ENCODE measurements at regions not wholly inside any gene's neighbourhood (a gene's known extent, or its start where the extent isn't known, plus 50 kb on each side); places are given as distances from the start of the nearest gene placed in this dataset.

DNA sequence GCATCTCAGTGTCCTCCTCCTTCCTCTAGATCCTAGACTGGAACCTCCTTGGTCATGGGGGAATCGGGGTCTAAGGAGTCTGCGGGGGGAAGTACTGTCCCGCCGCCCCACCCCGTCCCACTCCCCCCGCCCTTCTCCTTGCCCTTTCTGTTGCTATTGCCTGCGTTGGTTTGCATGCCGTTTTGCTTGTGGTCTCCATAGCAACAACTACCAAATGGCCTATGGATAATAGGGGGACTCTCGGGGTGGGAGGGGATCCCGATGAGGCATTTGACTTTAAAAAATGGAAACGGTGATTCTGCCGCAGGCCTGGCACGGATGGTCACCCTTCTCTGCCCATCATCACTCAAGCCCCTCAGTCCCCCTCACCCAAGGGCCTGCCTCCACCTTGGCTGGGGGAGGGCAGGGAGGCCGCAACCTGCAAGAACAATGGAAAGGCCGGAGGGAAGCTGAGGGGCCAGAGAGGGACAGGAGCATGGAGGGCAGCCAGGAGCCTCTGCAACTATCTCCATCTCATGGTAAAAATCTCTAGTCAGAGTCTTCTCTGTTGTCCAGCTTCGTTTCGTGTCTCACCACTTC, 231.4 kb upstream of the TNRC6C start:
- DNase-seq (ENCODE audit: extremely low read depth in 1 of 2, low read depth in 1 of 2), result no peak

DNA sequence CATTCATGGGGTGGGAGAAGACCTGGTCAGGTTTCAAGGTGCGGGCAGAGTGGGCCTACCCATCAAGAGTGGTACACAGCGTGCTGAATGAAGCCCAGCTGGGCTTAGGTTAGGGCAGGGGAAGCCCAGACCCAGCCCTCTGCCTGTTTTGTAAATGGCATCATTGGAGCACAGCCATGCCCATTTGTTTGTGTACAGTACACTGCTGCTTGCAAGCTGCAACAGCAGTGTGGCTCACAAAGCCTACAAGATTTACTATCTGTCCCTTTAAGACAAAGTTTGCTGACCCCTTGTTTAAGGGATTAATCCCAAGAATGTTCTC, 230.1 kb upstream of the TNRC6C start:
- no peak for DNase-seq (ENCODE audit: extremely low read depth in 1 of 2, low read depth in 1 of 2)

DNA sequence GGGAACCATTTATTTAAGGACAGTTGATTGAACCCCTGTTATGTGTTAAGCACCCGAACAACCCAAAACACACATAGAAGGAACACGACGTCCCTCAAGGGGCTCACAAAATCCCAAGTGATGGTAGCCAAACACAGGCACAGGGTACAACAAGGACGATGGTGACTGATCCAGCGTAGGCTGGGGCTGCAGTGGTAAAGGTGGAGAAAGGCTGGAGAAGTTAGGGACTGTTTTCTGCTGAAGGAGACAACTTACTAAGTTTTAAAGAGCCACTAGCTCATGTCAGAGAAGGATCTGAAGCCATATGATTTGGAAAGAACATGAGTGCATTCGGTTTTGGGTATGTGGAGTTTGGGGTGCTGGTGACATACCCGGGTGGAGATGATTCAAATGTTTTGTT, 229.6 kb upstream of the TNRC6C start:
- no peak for DNase-seq (ENCODE audit: extremely low read depth in 1 of 2, low read depth in 1 of 2)

DNA sequence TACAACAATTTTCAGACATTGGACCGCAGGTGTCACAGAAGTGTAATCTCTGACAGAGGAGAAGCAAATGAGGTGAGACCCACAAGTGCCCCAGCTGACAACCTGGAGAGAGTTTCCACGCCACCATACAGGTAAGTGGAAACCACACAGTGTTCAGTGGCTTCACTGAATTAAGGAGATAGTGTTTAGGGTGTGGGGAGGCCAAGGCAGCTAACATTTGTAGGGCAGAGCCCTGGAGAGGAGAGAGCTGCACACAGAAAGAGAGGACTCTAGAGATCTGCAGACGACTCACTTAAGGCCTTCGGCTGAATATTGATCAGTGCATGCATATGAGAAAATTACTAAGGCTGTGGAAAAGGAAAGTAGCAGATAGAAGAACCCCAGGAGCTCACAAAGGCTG, 228.9 kb upstream of the TNRC6C start:
- no peak for DNase-seq (ENCODE audit: extremely low read depth in 1 of 2, low read depth in 1 of 2)

DNA sequence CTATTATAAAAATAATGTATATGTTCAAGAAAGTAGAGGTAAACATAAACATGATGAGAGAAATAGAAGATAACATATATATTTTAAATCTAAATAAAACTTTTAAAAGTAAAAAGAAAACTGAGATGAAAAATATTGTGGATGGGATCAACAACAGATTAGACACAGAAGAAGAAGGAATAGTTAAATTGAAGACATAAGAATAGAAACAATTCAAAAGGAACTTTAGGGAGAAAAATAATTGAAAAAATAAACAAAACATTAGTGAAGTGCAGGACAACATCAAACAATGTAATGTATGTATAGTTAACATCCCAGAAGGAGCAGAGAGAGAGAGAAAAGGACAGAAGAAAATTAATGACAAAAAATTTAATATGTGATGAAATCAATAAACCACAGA, 228.1 kb upstream of the TNRC6C start:
- no peak for DNase-seq (ENCODE audit: extremely low read depth in 1 of 2, low read depth in 1 of 2)

DNA sequence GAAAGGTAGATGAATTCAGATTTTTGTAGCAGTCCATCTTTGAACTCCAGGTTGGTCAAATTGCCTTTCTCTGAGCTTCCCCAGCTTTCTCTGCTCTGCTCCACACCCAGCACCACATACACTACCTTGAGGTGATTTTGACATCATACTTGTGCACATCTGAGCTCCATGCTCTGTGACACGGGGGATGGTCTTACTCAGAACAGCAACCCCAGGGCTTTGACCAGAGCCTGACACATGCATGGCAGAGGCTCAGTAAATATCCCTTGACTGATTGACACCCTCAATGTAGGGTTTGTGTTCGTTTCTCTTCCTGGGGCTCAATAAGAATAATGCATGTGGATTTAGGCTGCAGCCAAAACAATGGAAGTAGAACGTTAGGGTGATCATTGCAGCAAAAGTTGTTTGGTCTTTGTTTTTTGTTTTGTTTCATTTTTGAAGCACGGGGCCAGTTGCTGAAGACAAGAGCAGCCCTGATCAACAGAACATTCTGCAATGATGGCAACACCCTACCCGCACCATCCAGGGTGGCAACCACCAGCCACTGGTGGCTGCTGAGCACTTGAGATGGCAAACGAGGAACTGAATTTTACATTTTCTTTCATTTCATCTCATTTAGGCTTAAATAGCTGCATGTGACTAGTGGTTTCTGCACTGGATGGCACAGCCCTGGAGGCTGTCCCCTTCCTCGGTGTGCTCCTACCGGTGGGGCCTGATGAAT, 224.8 kb upstream of the TNRC6C start:
- no peak for DNase-seq (ENCODE audit: extremely low read depth in 1 of 2, low read depth in 1 of 2)

DNA sequence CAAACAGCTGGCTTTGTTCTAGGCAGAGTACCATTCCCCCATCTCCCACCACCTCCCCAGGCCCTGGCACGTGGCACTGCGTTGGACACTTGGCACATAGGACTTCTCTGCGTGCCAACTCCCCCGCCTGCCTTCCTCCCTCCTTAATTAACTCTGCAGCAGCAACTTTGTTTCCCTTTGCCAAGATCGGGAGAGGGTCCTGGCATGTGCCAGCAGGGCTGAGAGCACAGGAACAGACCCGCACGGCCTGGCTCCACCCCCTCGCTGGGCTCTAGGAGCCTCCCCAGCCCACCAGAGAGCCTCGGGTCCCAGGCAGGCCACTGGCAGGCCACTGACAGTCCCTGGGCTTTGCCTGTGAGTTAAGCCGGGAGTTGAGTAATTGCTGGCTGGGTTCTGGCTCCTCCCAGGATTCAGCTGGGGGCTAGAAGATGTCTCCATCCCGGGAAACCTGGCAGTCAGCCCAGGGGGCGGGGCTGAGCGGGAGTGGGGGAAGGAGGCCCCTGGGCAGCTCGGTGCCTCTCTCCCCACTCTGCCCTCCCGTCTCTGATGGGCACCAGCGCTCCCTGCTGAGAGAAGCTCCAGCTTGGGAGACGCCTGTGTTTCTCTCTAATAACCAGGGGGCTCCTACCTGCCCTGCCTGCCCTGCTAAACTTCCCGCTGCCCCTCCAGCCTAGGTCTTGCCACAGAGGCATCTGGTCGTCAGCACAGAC, 224.0 kb upstream of the TNRC6C start:
- no peak for DNase-seq (ENCODE audit: extremely low read depth in 1 of 2, low read depth in 1 of 2)

DNA sequence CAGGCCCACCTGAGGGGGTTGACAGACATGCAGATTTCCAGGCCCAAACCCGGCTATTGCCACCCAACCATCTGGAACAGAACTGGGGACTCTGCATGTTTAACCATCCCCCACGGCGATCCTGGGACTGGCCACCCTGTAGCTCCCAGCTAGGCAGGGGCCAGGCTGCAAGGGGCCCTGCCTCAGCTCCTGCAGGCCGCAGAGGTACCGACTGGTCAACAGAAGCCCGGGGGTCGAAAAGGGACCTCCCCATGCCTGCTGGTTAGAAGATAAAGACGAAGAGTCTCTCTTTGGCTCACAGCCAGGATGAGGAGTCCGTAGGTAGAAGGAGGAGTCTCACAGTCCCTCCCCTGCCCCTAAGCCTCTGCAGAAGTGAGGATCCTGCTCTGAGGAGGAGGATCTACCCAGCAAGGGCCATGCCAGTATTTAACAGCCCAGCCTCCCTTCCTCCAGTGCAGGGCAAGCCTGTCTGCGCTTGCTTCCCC, 223.4 kb upstream of the TNRC6C start:
- DNase-seq (ENCODE audit: extremely low read depth in 1 of 2, low read depth in 1 of 2), result no peak

DNA sequence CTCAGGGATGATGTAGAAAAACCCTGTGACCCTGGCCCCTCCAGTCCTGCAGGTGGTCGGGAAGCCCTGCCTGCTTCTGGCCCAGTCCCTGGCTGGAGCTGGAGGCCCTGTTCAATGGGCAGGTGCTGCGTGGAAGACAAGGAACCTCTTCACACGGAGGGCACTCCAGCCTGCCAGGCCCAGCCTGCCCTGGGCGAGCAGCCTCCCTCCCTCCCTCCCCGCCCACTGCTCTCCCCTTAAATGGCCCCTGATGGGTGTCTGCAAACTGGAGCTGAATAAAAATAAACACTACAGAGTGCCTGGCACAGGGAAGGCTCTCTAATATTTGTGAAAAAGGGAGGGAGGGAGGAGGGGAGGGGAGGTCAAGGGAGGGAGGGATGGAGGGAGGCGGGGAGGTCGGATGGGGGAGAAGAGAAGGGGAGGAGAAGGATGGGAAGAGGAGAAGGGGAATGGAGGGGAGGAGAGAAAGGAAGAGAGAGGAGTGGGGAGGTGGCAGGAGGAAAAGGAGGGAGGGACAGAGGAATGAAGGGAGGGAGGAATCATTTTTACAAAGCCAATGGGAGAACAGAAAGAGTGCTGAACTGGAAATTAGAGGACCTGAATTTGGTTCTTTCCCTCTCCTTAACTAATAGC, 222.8 kb upstream of the TNRC6C start:
- no peak for DNase-seq (ENCODE audit: extremely low read depth in 1 of 2, low read depth in 1 of 2)

DNA sequence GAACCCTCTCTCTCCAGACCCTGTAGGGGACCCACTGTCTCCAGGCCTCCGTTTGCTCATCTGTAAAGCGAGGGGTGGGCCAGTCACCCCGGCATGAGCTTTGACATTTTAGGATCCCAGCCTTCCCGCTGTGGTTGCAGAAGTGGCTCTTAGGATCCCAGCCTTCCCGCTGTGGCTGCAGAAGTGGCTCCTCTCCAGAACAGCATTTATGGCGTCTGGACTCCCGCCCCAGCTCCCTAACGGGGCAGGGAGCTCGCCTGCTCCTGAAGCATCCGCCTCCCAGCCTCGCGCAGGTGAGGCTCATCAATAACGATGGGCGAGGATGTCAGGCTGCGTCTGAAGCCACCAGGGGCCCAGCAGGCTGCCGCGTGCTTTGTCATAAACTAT, 222.3 kb upstream of the TNRC6C start:
- no peak for DNase-seq (ENCODE audit: extremely low read depth in 1 of 2, low read depth in 1 of 2)

DNA sequence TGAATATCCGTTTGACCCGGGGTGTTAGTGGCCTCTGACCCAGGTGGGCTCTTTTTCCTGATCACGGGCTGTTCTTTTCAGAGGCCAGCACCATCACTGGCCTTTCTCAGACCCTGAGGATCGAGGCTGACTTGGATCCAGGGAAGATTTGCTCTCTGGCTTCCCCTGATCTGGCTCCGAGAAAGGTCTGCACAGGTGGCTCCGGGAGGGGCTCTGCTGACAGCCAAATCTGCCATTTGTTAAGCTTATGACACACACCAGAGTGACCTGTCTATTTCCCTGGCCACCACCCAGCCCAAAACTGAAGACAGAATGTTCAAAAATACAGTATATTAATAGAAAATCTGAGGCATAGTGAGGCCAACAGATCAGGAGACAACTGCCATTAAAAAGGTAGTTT, 221.8 kb upstream of the TNRC6C start:
- no peak for DNase-seq (ENCODE audit: extremely low read depth in 1 of 2, low read depth in 1 of 2)

DNA sequence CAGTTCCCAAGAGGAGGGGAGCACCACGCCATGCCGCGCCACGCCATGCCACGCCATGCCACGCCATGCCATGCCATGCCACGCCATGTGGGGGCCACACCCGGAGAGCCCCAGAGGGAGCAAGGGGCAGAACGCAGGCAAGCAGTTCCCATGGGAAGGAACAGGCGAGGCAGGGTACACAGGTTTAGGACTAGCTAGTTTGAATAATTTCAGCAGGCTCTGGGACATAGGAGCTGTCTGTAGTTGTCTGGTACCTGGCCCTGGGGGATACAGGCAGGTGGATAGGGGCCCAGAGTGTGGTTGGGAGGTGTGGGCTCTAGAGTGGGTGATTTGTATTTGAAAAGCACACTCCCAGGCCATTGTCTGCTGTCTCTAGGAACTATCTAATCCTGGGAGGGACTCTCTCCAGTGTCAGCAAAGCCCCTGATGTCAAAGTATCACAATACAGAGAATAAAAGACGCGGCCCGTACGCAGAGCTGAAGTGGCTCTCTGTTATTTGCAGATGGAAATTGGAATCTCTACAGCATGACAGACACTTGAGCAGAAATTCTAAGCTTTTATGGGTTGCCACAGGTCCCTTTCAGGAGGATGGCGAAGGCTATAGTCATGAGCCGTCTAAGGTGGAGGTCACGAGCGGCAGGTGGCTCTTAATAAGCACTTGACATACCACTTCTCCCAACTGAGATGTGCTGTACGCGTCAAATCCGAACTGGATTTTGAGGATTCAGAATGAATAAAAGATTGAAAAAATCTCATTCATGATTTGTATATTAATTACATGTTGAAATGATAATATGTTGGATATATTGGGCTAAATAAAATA, 220.8 kb upstream of the TNRC6C start:
- no peak for DNase-seq (ENCODE audit: extremely low read depth in 1 of 2, low read depth in 1 of 2)

DNA sequence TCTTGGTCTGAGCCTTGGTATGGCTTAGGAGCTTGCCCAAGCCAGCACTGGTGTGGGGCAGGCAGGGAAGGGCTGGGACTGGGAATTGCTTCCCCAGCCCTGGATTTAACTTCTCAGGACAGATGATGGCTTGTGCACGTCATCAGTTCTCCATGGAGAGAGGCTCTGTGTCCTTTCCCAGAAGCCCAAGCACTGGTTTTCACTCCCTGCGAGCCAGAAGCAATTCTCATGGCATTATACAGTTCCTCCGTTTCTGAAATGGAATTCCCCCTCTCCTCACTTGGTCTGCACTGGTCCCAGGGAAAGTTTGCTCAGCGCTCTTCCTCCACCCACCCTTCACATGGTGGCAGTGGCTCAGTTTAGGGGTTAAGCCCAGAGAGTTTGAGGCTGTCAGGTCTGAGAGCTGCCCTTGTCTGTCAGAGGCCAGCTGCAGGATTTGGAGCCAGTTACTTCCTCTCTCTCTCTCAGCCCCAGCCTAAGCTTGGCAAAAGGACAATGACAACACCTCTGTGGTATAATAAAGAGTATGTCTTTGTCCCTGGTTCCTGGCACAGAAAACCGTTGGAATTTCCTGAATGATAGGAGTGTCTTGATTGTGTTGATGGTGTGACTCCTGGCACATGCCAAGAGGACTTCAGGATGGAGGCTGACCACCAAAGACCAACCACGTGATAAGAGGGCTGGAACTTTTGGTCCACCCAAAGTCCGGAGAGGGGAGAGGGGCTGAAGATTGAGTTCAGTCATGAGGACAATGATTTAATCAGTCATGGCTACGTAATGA, 219.6 kb upstream of the TNRC6C start:
- no peak for DNase-seq (ENCODE audit: extremely low read depth in 1 of 2, low read depth in 1 of 2)

DNA sequence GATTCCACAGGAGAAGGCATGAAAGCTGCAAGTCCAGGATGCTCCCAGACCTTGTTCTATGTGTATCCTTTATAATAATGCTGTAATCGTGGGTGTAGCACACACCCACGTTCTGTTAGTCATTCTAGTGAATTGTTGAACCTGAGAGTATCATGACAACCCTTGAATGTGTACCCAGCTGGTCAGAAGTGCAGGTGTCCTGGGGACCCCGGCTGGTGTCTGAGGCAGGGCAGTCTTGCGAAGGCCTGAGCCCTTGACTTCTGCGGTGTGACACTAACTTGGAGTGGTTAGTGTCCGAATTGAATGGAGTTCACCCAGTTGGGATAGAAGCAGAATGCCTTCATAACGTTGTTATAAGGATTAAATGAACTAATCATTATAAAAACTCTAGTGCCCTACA, 218.0 kb upstream of the TNRC6C start:
- no peak for DNase-seq (ENCODE audit: extremely low read depth in 1 of 2, low read depth in 1 of 2)

DNA sequence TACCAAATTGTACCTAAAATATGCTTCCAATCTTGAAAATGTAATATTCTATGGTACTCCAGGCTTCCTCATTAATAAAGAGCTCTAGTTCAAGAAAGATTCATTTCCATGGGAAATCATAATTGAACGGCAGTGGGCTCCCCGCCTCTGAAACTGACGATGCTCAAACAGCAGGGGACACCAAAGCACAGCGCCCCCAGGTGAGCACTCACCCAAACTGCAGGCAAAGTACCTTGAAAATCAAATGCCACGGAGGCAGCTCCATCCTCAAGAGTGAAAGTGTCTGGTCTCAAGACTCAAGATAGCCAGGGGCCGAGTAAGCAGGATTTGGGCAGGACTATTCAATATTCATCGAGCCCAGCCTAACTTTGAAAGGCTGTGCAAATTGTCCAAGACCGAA, 217.4 kb upstream of the TNRC6C start:
- peak in 1 of 2 donors; percentile 5 for DNase-seq (ENCODE audit: extremely low read depth in 1 of 2, low read depth in 1 of 2)

DNA sequence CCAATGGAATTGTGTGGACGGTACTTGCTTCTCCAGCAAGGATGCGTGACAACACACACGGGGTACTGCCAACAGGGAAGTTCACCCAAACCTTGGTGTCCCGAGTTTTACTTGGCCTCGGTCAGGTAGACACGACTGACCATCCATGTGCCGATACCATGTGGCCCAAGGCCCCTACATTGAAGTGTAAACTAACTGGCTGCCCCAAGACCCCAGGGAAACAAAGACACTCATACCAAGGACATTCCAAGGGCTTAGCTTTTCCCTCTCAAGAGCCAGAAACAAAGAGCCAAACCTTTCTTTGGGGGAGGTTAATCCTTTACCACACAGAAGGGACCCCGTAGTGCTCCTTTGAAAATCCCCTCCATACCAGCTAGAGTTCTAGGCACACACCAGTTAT, 215.9 kb upstream of the TNRC6C start:
- DNase-seq (ENCODE audit: extremely low read depth in 1 of 2, low read depth in 1 of 2), result no peak

DNA sequence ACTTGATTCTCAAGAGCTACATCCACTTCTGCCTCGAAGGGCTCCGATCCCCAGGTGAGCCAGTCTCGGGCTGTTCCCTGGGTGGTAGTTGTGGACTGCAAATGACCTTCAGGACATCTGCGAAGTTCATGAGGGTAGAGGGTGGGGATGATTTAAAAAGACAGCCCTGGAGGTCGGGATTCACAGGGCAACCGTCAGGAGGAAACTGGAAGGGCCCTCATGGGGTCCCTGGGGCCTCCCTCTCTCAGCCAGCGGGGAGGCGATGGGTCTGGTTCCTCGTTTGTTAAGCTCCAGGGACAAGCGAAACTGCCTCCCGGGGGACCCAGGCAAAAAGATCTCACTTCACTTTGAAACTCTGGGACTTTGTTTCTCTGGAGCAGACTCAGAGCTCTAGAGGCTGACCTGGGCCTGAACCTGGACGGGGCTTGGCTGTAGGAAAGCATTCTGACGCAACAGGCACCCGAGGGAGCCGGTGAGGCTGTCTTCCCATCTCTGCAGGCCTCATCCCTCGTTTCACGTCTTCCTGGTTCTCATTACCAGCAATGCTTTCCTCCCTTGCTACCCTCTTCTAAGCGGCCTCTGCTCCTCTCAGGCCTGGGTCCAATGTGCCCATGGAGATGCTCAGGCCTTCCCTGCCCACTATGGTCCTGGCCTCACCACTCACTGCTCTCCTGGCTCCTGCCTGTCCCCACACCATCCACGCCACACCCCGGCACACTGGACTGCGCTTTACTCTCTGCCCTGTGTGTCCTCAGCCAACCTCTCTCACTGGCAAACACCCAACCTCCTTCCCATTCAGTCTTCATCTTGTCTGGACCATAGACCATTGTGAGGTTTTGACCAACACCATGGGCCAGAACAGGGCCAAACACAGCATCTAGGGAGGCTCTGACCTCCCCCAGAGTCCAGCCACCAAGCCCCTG, 214.2 kb upstream of the TNRC6C start:
- DNase-seq (ENCODE audit: extremely low read depth in 1 of 2, low read depth in 1 of 2), result no peak

DNA sequence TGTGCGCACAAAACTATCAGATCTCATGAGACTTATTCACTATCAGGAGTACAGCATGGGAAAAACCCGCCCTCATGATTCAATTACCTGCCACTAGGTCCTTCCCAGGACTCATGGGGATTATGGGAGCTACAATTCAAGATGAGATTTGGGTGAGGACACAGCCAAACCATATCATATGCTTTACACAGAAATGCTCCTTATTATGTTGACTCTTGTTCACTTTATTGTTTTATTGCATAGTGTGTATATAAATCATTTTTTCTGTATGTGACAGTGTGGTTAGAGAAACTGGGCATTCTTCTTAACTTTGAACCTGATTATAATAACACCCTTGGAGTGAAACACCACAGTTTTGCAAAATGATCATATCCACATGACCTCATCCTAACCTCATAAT, 212.8 kb upstream of the TNRC6C start:
- DNase-seq (ENCODE audit: extremely low read depth in 1 of 2, low read depth in 1 of 2), result no peak

DNA sequence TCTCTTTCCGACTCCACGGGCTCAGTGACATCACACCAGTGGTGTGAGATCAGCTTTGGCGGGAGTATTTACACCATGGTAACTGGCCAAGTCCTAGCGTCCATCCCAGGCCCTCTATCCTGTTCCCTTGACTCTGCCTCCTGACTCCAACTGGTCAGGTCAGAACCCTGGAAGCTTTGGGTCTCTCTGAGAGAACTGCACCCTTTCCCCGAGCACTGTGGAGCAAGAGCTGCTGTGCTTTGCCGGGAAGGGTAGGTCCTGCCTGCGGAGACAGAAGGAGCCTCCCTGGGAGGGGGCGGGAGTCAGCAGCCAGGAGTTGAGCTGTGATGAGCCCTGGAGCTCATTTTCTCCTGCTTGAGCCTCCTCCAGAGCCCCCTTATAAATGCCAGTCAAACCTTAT, 212.1 kb upstream of the TNRC6C start:
- no peak for DNase-seq (ENCODE audit: extremely low read depth in 1 of 2, low read depth in 1 of 2)
